HCT116 (cell line): ENCODE measurements at regions not wholly inside any gene's neighbourhood (a gene's known extent, or its start where the extent isn't known, plus 50 kb on each side); places are given as distances from the start of the nearest gene placed in this dataset.

Source experiments
- ATAC-seq: fragments of 200-7000 bp; cut with Tn5 transposase; 2 replicates; pipeline ENCODE4 v1.9.1; 2020; ENCODE audit warnings: mild to moderate bottlenecking, moderate library complexity
- BruUV-seq: library from RNA; stranded (reverse); fragments of 400-500 nt; replicated peaks from 2 replicates; lab custom pipeline; 2021; lab: Mats Ljungman, UMichigan
- CTCF ChIA-PET: fragments of 300-600 bp; sonication (Branson Sonifier 250); formaldehyde crosslinking; loops from one replicate; lab custom pipeline; 2021; ENCODE audit warnings: antibody characterized with exemption; lab: Charles Lee
- POLR2A ChIA-PET: fragments of 300-600, 350-600 bp; sonication (Branson Sonifier 250); formaldehyde crosslinking; loops from one replicate; lab custom pipeline; 2021; ENCODE audit warnings: antibody characterized with exemption; lab: Charles Lee
- RAD21 ChIA-PET, 2 experiments: fragments of 300-600 bp; sonication (Branson Sonifier 250); formaldehyde crosslinking; loops; one replicate each; lab custom pipeline; 2023; ENCODE audit warnings: low total read pairs in 2 of 2; ENCODE audit not compliant: uncharacterized antibody in 2 of 2, unreplicated experiment in 2 of 2, low non-redundant PET in 1 of 2; lab: Charles Lee
- DNase-seq: peaks from one replicate; pipeline ENCODE4 v3.0.0-alpha.2; 2010; ENCODE audit warnings: low read depth, low spot score
- H2AFZ ChIP-seq: fragments of 200-600 bp; shearing (Covaris generic), sonication (generic); 2 replicates; pipeline ENCODE4 v1.6.1; 2017; ENCODE audit warnings: low read depth, mixed run types, mixed read lengths, antibody characterized with exemption, low read length; ENCODE audit not compliant: poor library complexity, severe bottlenecking
- H3K27ac ChIP-seq: 2 replicates; pipeline ENCODE4 v1.5.1; 2012; ENCODE audit warnings: low read depth, low read length
- H3K27me3 ChIP-seq: fragments of 200-600 bp; sonication (generic); 2 replicates; pipeline ENCODE4 v1.6.1; 2016; ENCODE audit warnings: mixed run types, low read length, mixed read lengths; ENCODE audit not compliant: insufficient read depth
- H3K36me3 ChIP-seq, 2 experiments: fragments of 200-500 bp in 1 of 2; fragments of 200-600 bp in 1 of 2; sonication (Bioruptor generic) in 1 of 2; sonication (generic) in 1 of 2; 2 replicates each; pipeline versions ENCODE4 v1.5.1 to v1.6.1; 2014 to 2016; ENCODE audit warnings: low read length in 2 of 2, inconsistent platforms in 1 of 2, mixed read lengths in 1 of 2, mixed run types in 1 of 2; ENCODE audit not compliant: insufficient read depth in 2 of 2, control insufficient read depth in 1 of 2
- H3K4me1 ChIP-seq, 2 experiments: fragments of 200-600 bp in 1 of 2; sonication (generic) in 1 of 2; 2 replicates each; pipeline versions ENCODE4 v1.5.1 to v1.6.1; 2012 to 2017; ENCODE audit warnings: low read length in 2 of 2, inconsistent platforms in 1 of 2, mild to moderate bottlenecking in 1 of 2, mixed read lengths in 1 of 2, mixed run types in 1 of 2, moderate library complexity in 1 of 2; ENCODE audit not compliant: insufficient read depth in 2 of 2, control insufficient read depth in 1 of 2
- H3K4me2 ChIP-seq: fragments of 200-600 bp; sonication (generic); 2 replicates; pipeline ENCODE4 v1.6.1; 2017; ENCODE audit warnings: mixed run types, low read length, mixed read lengths
- H3K4me3 ChIP-seq, 2 experiments: fragments of 200-600 bp in 1 of 2; sonication (generic) in 1 of 2; replicated peaks in 1 of 2; 2 replicates each; pipeline ENCODE4 v1.5.1; 2011 to 2016; ENCODE audit warnings: low read length in 2 of 2, control low read depth in 1 of 2, low read depth in 1 of 2, mild to moderate bottlenecking in 1 of 2, mixed read lengths in 1 of 2, mixed run types in 1 of 2
- H3K79me2 ChIP-seq: fragments of 200-600 bp; sonication (generic); 2 replicates; pipeline ENCODE4 v1.6.1; 2017; ENCODE audit warnings: mild to moderate bottlenecking, mixed run types, low read length, moderate library complexity, mixed read lengths; ENCODE audit not compliant: insufficient read depth
- H3K9ac ChIP-seq: fragments of 200-600 bp; sonication (generic); 2 replicates; pipeline ENCODE4 v1.6.1; 2016; ENCODE audit warnings: low read length, mixed read lengths
- H3K9me2 ChIP-seq: fragments of 200-600 bp; sonication (generic), shearing (Covaris generic); 2 replicates; pipeline ENCODE4 v1.6.1; 2017; ENCODE audit warnings: mixed run types, mild to moderate bottlenecking, moderate library complexity; ENCODE audit not compliant: insufficient read depth
- H3K9me3 ChIP-seq, 2 experiments: fragments of 200-500 bp in 1 of 2; fragments of 200-600 bp in 1 of 2; sonication (Bioruptor generic) in 1 of 2; sonication (generic) in 1 of 2; 2 replicates each; pipeline ENCODE4 v1.6.1; 2014 to 2017; ENCODE audit warnings: low read length in 2 of 2, mixed read lengths in 2 of 2, inconsistent platforms in 1 of 2, low read depth in 1 of 2, mild to moderate bottlenecking in 1 of 2, mixed run types in 1 of 2, moderate library complexity in 1 of 2; ENCODE audit not compliant: control insufficient read depth in 1 of 2, insufficient read depth in 1 of 2
- H4K20me1 ChIP-seq: fragments of 200-600 bp; sonication (generic), shearing (Covaris generic); 2 replicates; pipeline ENCODE4 v1.6.1; 2017; ENCODE audit warnings: mixed run types, mild to moderate bottlenecking, moderate library complexity; ENCODE audit not compliant: insufficient read depth
- CBX3 ChIP-seq: IDR thresholded peaks from 2 replicates; pipeline ENCODE4 v1.6.1; 2012; ENCODE audit warnings: low read depth
- CEBPB ChIP-seq: IDR thresholded peaks from 2 replicates; pipeline ENCODE4 v1.6.1; 2012; ENCODE audit warnings: low read depth
- EGR1 ChIP-seq: IDR thresholded peaks from 2 replicates; pipeline ENCODE4 v1.6.1; 2012; ENCODE audit warnings: low read depth
- ELF1 ChIP-seq: IDR thresholded peaks from 2 replicates; pipeline ENCODE4 v1.6.1; 2012; ENCODE audit warnings: low read depth, borderline replicate concordance
- EZH2phosphoT487 ChIP-seq: fragments of 200-600 bp; IDR thresholded peaks from 2 replicates; pipeline ENCODE4 v1.6.1; 2018; ENCODE audit warnings: antibody characterized with exemption, borderline replicate concordance
- FOSL1 ChIP-seq: IDR thresholded peaks from 2 replicates; pipeline ENCODE4 v1.6.1; 2012; ENCODE audit warnings: low read depth
- JUND ChIP-seq: IDR thresholded peaks from 2 replicates; pipeline ENCODE4 v1.6.1; 2012
- MAX ChIP-seq: IDR thresholded peaks from 2 replicates; pipeline ENCODE4 v1.6.1; 2012
- POLR2AphosphoS5 ChIP-seq: IDR thresholded peaks from 2 replicates; pipeline ENCODE4 v1.6.1; 2011; ENCODE audit warnings: mild to moderate bottlenecking, low read depth, low read length, moderate library complexity
- RAD21 ChIP-seq: IDR thresholded peaks from 2 replicates; pipeline ENCODE4 v1.6.1; 2012; ENCODE audit warnings: low read depth, mild to moderate bottlenecking
- SIN3A ChIP-seq: IDR thresholded peaks from 2 replicates; pipeline ENCODE4 v1.6.1; 2012; ENCODE audit warnings: low read depth
- TCF7L2 ChIP-seq: IDR thresholded peaks from 2 replicates; pipeline ENCODE4 v1.7.0; 2011; ENCODE audit warnings: borderline replicate concordance, inconsistent platforms; ENCODE audit not compliant: insufficient read depth, insufficient read length; ENCODE audit errors: extremely low read depth
- intact Hi-C: fragments of 100-400 bp; cut with micrococcal nuclease; formaldehyde crosslinking; loops from 2 replicates; pipeline ENCODE4 v1.10.0; 2022
- TF ChIP-seq, protein P1 (sequence below): IDR thresholded peaks from 2 replicates; pipeline ENCODE4 v1.6.1; 2012; ENCODE audit warnings: low read depth
- TF ChIP-seq, protein P2 (sequence below): IDR thresholded peaks from 2 replicates; pipeline ENCODE4 v1.6.1; 2011; ENCODE audit warnings: mild to moderate bottlenecking, low read length, moderate library complexity; ENCODE audit not compliant: insufficient replicate concordance; ENCODE audit errors: extremely low read depth

DNA sequence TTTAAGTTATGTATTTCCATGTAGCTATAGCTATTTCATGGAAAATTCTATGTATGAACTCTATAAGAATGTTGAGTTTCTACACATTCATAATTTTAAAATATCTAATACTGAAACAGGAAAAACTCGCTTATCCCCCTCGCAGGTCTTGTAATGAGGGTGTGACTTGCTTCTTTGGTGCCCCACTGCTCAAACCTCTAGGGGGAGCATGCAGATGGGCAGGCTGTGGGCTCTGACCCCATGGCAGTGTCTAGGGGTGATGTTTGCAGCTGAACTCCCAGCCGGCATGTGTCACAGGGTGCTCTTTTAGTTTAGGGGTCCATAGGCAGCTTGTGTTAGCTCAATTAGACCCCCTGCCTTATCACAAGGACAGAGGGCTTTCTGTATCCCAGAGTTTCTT, 1825.7 kb upstream of the ADGRL3 start:
- ChIA-PET CTCF (no interaction called here), POLR2A (no interaction called here), RAD21 (no interaction called here)
- intact Hi-C loops = no loop called here
- Histone ChIP-seq H3K27me3 (no peaks in the 10 kb centered on the region), H3K9ac (no peak overlapping the region), H3K9me2 (no peaks in the 10 kb centered on the region), H3K4me2 (no peak overlapping the region), H3K36me3 (no peaks in the 10 kb centered on the region), H3K27ac (no peak overlapping the region), H3K4me3 (no peak overlapping the region), H3K4me1 (no peaks in the 10 kb centered on the region), H3K9me3 (peaks cover 16 to 29% of the 10 kb centered on the region in 2 experiments; a peak in 3 of 4 replicates), H2AFZ (no peak overlapping the region), H4K20me1 (no peaks in the 10 kb centered on the region), H3K79me2 (no peaks in the 10 kb centered on the region)
- ATAC-seq = no peak
- BruUV-seq = no TSS peak
- TF ChIP-seq, protein P1, sequence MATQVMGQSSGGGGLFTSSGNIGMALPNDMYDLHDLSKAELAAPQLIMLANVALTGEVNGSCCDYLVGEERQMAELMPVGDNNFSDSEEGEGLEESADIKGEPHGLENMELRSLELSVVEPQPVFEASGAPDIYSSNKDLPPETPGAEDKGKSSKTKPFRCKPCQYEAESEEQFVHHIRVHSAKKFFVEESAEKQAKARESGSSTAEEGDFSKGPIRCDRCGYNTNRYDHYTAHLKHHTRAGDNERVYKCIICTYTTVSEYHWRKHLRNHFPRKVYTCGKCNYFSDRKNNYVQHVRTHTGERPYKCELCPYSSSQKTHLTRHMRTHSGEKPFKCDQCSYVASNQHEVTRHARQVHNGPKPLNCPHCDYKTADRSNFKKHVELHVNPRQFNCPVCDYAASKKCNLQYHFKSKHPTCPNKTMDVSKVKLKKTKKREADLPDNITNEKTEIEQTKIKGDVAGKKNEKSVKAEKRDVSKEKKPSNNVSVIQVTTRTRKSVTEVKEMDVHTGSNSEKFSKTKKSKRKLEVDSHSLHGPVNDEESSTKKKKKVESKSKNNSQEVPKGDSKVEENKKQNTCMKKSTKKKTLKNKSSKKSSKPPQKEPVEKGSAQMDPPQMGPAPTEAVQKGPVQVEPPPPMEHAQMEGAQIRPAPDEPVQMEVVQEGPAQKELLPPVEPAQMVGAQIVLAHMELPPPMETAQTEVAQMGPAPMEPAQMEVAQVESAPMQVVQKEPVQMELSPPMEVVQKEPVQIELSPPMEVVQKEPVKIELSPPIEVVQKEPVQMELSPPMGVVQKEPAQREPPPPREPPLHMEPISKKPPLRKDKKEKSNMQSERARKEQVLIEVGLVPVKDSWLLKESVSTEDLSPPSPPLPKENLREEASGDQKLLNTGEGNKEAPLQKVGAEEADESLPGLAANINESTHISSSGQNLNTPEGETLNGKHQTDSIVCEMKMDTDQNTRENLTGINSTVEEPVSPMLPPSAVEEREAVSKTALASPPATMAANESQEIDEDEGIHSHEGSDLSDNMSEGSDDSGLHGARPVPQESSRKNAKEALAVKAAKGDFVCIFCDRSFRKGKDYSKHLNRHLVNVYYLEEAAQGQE = no peak
- TF ChIP-seq ELF1 (no peak), RAD21 (no peak), CEBPB (no peak), POLR2AphosphoS5 (no peak), JUND (no peak), EZH2phosphoT487 (no peak), FOSL1 (no peak), SIN3A (no peak), EGR1 (no peak), TCF7L2 (no peak), MAX (no peak), CBX3 (no peak)
- TF ChIP-seq, protein P2, sequence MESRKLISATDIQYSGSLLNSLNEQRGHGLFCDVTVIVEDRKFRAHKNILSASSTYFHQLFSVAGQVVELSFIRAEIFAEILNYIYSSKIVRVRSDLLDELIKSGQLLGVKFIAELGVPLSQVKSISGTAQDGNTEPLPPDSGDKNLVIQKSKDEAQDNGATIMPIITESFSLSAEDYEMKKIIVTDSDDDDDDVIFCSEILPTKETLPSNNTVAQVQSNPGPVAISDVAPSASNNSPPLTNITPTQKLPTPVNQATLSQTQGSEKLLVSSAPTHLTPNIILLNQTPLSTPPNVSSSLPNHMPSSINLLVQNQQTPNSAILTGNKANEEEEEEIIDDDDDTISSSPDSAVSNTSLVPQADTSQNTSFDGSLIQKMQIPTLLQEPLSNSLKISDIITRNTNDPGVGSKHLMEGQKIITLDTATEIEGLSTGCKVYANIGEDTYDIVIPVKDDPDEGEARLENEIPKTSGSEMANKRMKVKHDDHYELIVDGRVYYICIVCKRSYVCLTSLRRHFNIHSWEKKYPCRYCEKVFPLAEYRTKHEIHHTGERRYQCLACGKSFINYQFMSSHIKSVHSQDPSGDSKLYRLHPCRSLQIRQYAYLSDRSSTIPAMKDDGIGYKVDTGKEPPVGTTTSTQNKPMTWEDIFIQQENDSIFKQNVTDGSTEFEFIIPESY = no peak
- no peak for DNase-seq
